ENCODE measurements at regions not wholly inside any gene's neighbourhood (a gene's known extent, or its start where the extent isn't known, plus 50 kb on each side); places are given as distances from the start of the nearest gene placed in this dataset.

DNA sequence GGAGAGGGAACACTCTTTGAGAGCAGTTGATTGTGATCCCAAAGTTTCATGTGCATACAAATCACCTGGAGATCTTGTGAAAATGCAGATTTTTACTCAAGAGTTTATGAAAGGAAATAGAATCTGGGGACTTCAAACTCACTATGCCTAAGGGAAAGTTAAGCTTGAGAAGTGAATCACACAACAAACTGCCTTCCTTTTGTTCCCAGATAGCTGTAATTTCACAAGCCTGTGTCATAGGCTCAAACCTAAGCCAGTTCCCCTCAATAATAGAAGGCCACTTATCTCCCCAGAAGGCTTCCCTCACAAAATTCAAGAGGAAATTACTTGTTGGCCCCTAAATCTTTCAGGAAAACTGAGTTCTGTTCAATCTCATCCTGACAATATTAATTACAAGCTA, 132.8 kb upstream of the MAGEB16 start:
- Histone ChIP-seq H4K20me1 (ENCODE audit: insufficient read depth) (no peaks in the 10 kb centered on the region), H3K27ac (ENCODE audit: low read length) (no peak overlapping the region), H3K9me2 (ENCODE audit: insufficient read depth, low read length) (no peaks in the 10 kb centered on the region), H2AFZ (ENCODE audit: low read depth, low read length) (no peak overlapping the region), H3F3A (ENCODE audit: insufficient read depth, low read length, poor library complexity, severe bottlenecking) (no peaks in the 10 kb centered on the region), H3K4me2 (ENCODE audit: low read length) (no peak overlapping the region), H3K27me3 (ENCODE audit: insufficient read depth, low read depth, low read length) (no peaks in the 10 kb centered on the region), H3K79me2 (replicated peaks; ENCODE audit: insufficient read depth, low read length) (no peaks in the 10 kb centered on the region), H3K9me3 (ENCODE audit: low read length) (no peaks in the 10 kb centered on the region), H3K9ac (ENCODE audit: low read length) (no peak overlapping the region), H3K36me3 (ENCODE audit: insufficient read depth, low read length) (no peaks in the 10 kb centered on the region), H3K4me3 (ENCODE audit: low read length) (no peak overlapping the region)
- TF ChIP-seq EZH2 (IDR thresholded peaks at IDR 0.05; ENCODE audit: borderline replicate concordance, insufficient read depth, low read length, poor library complexity, severe bottlenecking): no peak
- no peak for TF ChIP-seq RAD21 (conservative IDR thresholded peaks at IDR 0.05)
- TF ChIP-seq, protein P1, sequence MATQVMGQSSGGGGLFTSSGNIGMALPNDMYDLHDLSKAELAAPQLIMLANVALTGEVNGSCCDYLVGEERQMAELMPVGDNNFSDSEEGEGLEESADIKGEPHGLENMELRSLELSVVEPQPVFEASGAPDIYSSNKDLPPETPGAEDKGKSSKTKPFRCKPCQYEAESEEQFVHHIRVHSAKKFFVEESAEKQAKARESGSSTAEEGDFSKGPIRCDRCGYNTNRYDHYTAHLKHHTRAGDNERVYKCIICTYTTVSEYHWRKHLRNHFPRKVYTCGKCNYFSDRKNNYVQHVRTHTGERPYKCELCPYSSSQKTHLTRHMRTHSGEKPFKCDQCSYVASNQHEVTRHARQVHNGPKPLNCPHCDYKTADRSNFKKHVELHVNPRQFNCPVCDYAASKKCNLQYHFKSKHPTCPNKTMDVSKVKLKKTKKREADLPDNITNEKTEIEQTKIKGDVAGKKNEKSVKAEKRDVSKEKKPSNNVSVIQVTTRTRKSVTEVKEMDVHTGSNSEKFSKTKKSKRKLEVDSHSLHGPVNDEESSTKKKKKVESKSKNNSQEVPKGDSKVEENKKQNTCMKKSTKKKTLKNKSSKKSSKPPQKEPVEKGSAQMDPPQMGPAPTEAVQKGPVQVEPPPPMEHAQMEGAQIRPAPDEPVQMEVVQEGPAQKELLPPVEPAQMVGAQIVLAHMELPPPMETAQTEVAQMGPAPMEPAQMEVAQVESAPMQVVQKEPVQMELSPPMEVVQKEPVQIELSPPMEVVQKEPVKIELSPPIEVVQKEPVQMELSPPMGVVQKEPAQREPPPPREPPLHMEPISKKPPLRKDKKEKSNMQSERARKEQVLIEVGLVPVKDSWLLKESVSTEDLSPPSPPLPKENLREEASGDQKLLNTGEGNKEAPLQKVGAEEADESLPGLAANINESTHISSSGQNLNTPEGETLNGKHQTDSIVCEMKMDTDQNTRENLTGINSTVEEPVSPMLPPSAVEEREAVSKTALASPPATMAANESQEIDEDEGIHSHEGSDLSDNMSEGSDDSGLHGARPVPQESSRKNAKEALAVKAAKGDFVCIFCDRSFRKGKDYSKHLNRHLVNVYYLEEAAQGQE (IDR thresholded peaks at IDR 0.05; ENCODE audit: borderline replicate concordance): no peak
- TF ChIP-seq MXI1 (conservative IDR thresholded peaks at IDR 0.05; ENCODE audit: poor library complexity, severe bottlenecking): no peak
- no peak for TF ChIP-seq EP300 (conservative IDR thresholded peaks at IDR 0.05; ENCODE audit: poor library complexity, severe bottlenecking)
- no peak for TF ChIP-seq SMC3 (conservative IDR thresholded peaks at IDR 0.05; ENCODE audit: poor library complexity)
- TF ChIP-seq, protein P2, sequence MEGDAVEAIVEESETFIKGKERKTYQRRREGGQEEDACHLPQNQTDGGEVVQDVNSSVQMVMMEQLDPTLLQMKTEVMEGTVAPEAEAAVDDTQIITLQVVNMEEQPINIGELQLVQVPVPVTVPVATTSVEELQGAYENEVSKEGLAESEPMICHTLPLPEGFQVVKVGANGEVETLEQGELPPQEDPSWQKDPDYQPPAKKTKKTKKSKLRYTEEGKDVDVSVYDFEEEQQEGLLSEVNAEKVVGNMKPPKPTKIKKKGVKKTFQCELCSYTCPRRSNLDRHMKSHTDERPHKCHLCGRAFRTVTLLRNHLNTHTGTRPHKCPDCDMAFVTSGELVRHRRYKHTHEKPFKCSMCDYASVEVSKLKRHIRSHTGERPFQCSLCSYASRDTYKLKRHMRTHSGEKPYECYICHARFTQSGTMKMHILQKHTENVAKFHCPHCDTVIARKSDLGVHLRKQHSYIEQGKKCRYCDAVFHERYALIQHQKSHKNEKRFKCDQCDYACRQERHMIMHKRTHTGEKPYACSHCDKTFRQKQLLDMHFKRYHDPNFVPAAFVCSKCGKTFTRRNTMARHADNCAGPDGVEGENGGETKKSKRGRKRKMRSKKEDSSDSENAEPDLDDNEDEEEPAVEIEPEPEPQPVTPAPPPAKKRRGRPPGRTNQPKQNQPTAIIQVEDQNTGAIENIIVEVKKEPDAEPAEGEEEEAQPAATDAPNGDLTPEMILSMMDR (IDR thresholded peaks at IDR 0.05; ENCODE audit: poor library complexity, severe bottlenecking): no peak
- no peak for TF ChIP-seq POLR2AphosphoS5 (IDR thresholded peaks at IDR 0.05)
- TF ChIP-seq TAF1 (IDR thresholded peaks at IDR 0.05; ENCODE audit: low read depth): no peak

DNA sequence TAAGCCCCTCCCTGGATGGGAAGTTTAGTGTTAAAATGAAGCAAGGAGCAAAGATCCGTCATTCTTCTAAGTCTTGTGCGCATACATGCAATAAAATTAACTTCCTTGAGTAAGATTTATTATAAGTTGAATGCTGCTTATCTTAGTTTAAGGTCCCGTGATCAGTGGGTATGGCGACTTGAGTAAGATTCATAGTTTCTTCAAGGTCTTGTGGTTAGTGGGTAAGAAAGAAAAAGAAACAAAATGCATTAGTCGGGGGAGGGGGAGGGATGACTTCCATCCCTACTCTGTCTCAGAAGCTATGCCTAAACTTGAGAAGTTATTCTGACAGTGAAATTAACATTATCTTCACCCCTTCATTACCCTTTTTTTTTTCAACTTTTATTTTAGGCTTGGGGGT, 127.3 kb upstream of the MAGEB16 start:
- no peaks in the 10 kb centered on the region for H3F3A ChIP-seq (ENCODE audit: insufficient read depth, low read length, poor library complexity, severe bottlenecking)
- H3K27ac ChIP-seq (ENCODE audit: low read length): no peak overlapping the region
- no peaks in the 10 kb centered on the region for H3K36me3 ChIP-seq (ENCODE audit: insufficient read depth, low read length)
- no peak overlapping the region for H2AFZ ChIP-seq (ENCODE audit: low read depth, low read length)
- H3K9ac ChIP-seq (ENCODE audit: low read length): no peak overlapping the region
- no peaks in the 10 kb centered on the region for H3K27me3 ChIP-seq (ENCODE audit: insufficient read depth, low read depth, low read length)
- no peak overlapping the region for H3K4me2 ChIP-seq (ENCODE audit: low read length)
- no peaks in the 10 kb centered on the region for H3K9me3 ChIP-seq (ENCODE audit: low read length)
- no peak overlapping the region for H3K4me3 ChIP-seq (ENCODE audit: low read length)
- H3K9me2 ChIP-seq (ENCODE audit: insufficient read depth, low read length): no peaks in the 10 kb centered on the region
- H3K79me2 ChIP-seq (replicated peaks; ENCODE audit: insufficient read depth, low read length): no peaks in the 10 kb centered on the region
- H4K20me1 ChIP-seq (ENCODE audit: insufficient read depth): no peaks in the 10 kb centered on the region
- TF ChIP-seq EP300 (conservative IDR thresholded peaks at IDR 0.05; ENCODE audit: poor library complexity, severe bottlenecking): no peak
- no peak for TF ChIP-seq EZH2 (IDR thresholded peaks at IDR 0.05; ENCODE audit: borderline replicate concordance, insufficient read depth, low read length, poor library complexity, severe bottlenecking)
- no peak for TF ChIP-seq SMC3 (conservative IDR thresholded peaks at IDR 0.05; ENCODE audit: poor library complexity)
- TF ChIP-seq RAD21 (conservative IDR thresholded peaks at IDR 0.05): no peak

Measured in neural cell (in vitro differentiated cells).